Inferior parietal cortex (tissue), 1 donor: ENCODE measurements at regions not wholly inside any gene's neighbourhood (a gene's known extent, or its start where the extent isn't known, plus 50 kb on each side); places are given as distances from the start of the nearest gene placed in this dataset.
A peak's percentile ranks its signal among the peaks of the same experiment; 100 is the strongest.
"Not testable (repeated sequence)": the region's sequence is repeated elsewhere in the genome, so short reads cannot be mapped to it uniquely, and the experiment has no call there.

Experiments
- DNase-seq: peaks from one replicate; pipeline ENCODE4 v3.0.0-alpha.2; 2016; ENCODE audit errors: extremely low spot score

GRCh38 chr2:186182366-186182765 lies 303.7 kb upstream of the ZC3H15 start:
- DNase-seq, result not testable (repeated sequence)

GRCh38 chr2:186183406-186183805 lies 302.7 kb upstream of the ZC3H15 start:
- no peak for DNase-seq

GRCh38 chr2:186187854-186188253 lies 298.2 kb upstream of the ZC3H15 start:
- no peak for DNase-seq

GRCh38 chr2:186189816-186190215 lies 296.2 kb upstream of the ZC3H15 start:
- no peak for DNase-seq

- no peak for DNase-seq
These were observed 290.4 kb upstream of the ZC3H15 start for GRCh38 chr2:186195696-186196095.

GRCh38 chr2:186197955-186198354 lies 288.1 kb upstream of the ZC3H15 start:
- DNase-seq, result no peak

GRCh38 chr2:186199029-186199428 lies 287.0 kb upstream of the ZC3H15 start:
- DNase-seq, result no peak

- DNase-seq, result no peak
These were observed 284.7 kb upstream of the ZC3H15 start for GRCh38 chr2:186201371-186201770.

- DNase-seq, result no peak
These were observed 280.7 kb upstream of the ZC3H15 start for GRCh38 chr2:186205254-186205911.

GRCh38 chr2:186209532-186209931 lies 276.5 kb upstream of the ZC3H15 start:
- no peak for DNase-seq

GRCh38 chr2:186220409-186220808 lies 265.7 kb upstream of the ZC3H15 start:
- no peak for DNase-seq

GRCh38 chr2:186229265-186229664 lies 256.8 kb upstream of the ZC3H15 start:
- DNase-seq, result no peak

- no peak for DNase-seq
These were observed 244.2 kb upstream of the ZC3H15 start for GRCh38 chr2:186241874-186242273.

- DNase-seq, result no peak
These were observed 231.3 kb upstream of the ZC3H15 start for GRCh38 chr2:186254759-186255158.

GRCh38 chr2:186255823-186256222 lies 230.2 kb upstream of the ZC3H15 start:
- no peak for DNase-seq

GRCh38 chr2:186256540-186256939 lies 229.5 kb upstream of the ZC3H15 start:
- DNase-seq, result peak; percentile 74

GRCh38 chr2:186263673-186264250 lies 222.3 kb upstream of the ZC3H15 start:
- no peak for DNase-seq

- no peak for DNase-seq
These were observed 216.5 kb upstream of the ZC3H15 start for GRCh38 chr2:186269536-186269935.

GRCh38 chr2:186273953-186274352 lies 212.1 kb upstream of the ZC3H15 start:
- DNase-seq, result no peak

GRCh38 chr2:186274936-186275575 lies 211.0 kb upstream of the ZC3H15 start:
- no peak for DNase-seq

GRCh38 chr2:186276909-186277308 lies 209.2 kb upstream of the ZC3H15 start:
- no peak for DNase-seq

GRCh38 chr2:186281726-186282125 lies 204.3 kb upstream of the ZC3H15 start:
- DNase-seq, result no peak

- no peak for DNase-seq
These were observed 191.7 kb upstream of the ZC3H15 start for GRCh38 chr2:186294248-186294888.
